ENCODE measurements at regions not wholly inside any gene's neighbourhood (a gene's known extent, or its start where the extent isn't known, plus 50 kb on each side); places are given as distances from the start of the nearest gene placed in this dataset.

GRCh38 chrX:16431266-16431665 lies 218.7 kb upstream of the S100G start:
- Histone ChIP-seq H2AFZ (ENCODE audit: low read depth, low read length) (no peak overlapping the region), H3K9ac (ENCODE audit: insufficient read depth in 1 of 2, low read depth in 2 of 2, low read length in 2 of 2) (no peak overlapping the region), H3K27me3 (ENCODE audit: control insufficient read depth in 2 of 2, insufficient read depth in 2 of 2, low read length in 2 of 2) (no peaks in the 10 kb centered on the region), H3K4me1 (replicated peaks in 1 of 2; ENCODE audit: control insufficient read depth in 2 of 2, insufficient read depth in 2 of 2, low read length in 2 of 2) (no peaks in the 10 kb centered on the region), H3K9me1 (ENCODE audit: control insufficient read depth, insufficient read depth, low read length) (no peaks in the 10 kb centered on the region), H3K4me2 (ENCODE audit: insufficient read depth, low read length) (no peak overlapping the region), H3K36me3 (ENCODE audit: control insufficient read depth, insufficient read depth, low read length) (no peaks in the 10 kb centered on the region), H3K79me2 (ENCODE audit: control insufficient read depth, insufficient read depth, low read length) (no peaks in the 10 kb centered on the region), H3K9me3 (replicated peaks; ENCODE audit: control insufficient read depth, insufficient read depth, low read depth, low read length) (no peaks in the 10 kb centered on the region), H4K20me1 (replicated peaks; ENCODE audit: control insufficient read depth, insufficient read depth, low read length) (no peaks in the 10 kb centered on the region), H3K4me3 (no peak overlapping the region), H3K27ac (ENCODE audit: extremely low read depth, low read depth, low read length) (no peak overlapping the region)
- TF ChIP-seq MYBL2 (IDR thresholded peaks at IDR 0.05; ENCODE audit: low read depth), result no peak
- no peak for TF ChIP-seq MYBL2 (CRISPR knock-in tag; IDR thresholded peaks at IDR 0.05; ENCODE audit: borderline replicate concordance)
- TF ChIP-seq CTBP1 (IDR thresholded peaks at IDR 0.05; ENCODE audit: borderline replicate concordance), result no peak
- TF ChIP-seq ZNF507 (tag; conservative IDR thresholded peaks at IDR 0.05), result no peak
- FAIRE-seq, result no peak
- DNase-seq (ENCODE audit: extremely low read depth in 1 of 4, low spot score in 3 of 4), result no peak
- ChIA-PET CTCF (ENCODE audit: low intra/inter-chr PET ratio) (no interaction called here), POLR2A (interaction anchor here (0.7 kb wide), 1 partner anchor 14 kb away, joined by 3 read pairs; no protein-coding TSS in a partner anchor)
- in situ Hi-C loops (cut with MboI), result loop anchor here (25.0 kb wide), 2 partner anchors 256 to 669 kb away; no protein-coding TSS in a partner anchor
- intact Hi-C loops (cut with micrococcal nuclease), result no loop called here
- ATAC-seq, result no peak
- 43% methylated on average over 1 of the region's 1 CpG for WGBS (ENCODE audit: insufficient coverage, low coverage, missing lambda C conversion rate)
- BruUV-seq (replicated peaks), result no TSS peak

DNA sequence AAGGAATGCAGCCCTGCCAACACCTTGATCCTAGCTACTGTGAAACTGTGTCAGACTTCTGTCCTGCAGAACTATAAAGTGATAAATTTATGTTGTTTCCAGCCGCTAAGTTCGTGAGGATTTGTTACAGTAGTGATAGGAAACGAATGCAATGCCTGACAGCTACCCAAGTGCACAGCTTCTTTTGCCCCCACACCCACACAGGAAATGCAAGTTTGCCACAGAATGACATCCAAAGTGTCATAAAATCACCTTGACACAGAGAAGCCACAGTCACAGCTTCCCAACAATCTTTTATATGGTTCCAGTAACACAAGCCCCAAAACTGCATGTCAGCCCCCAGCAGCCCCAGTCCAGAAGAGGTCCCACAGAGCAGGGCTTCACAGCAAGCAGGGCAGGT lies 216.9 kb upstream of the S100G start:
- ChIA-PET CTCF (ENCODE audit: low intra/inter-chr PET ratio) (interaction anchor here (0.5 kb wide), 1 partner anchor 231 kb away, joined by 3 read pairs; no protein-coding TSS in a partner anchor), POLR2A (no interaction called here)
- DNase-seq (ENCODE audit: extremely low read depth in 1 of 4, low spot score in 3 of 4), result no peak
- H4K20me1 ChIP-seq (replicated peaks; ENCODE audit: control insufficient read depth, insufficient read depth, low read length), result no peaks in the 10 kb centered on the region
- H3K79me2 ChIP-seq (ENCODE audit: control insufficient read depth, insufficient read depth, low read length), result no peaks in the 10 kb centered on the region
- H3K4me2 ChIP-seq (ENCODE audit: insufficient read depth, low read length), result no peak overlapping the region
- ATAC-seq, result no peak
- no TSS peak for BruUV-seq (replicated peaks)
- no peak overlapping the region for H3K4me3 ChIP-seq
- H3K27me3 ChIP-seq (ENCODE audit: control insufficient read depth in 2 of 2, insufficient read depth in 2 of 2, low read length in 2 of 2), result no peaks in the 10 kb centered on the region
- in situ Hi-C loops (cut with MboI) (loop anchor here (25.0 kb wide), 2 partner anchors 254 to 671 kb away; no protein-coding TSS in a partner anchor), intact Hi-C loops (cut with micrococcal nuclease) (no loop called here)
- H3K4me1 ChIP-seq (replicated peaks in 1 of 2; ENCODE audit: control insufficient read depth in 2 of 2, insufficient read depth in 2 of 2, low read length in 2 of 2), result no peaks in the 10 kb centered on the region
- 4% methylated on average over 3 of the region's 3 CpGs for WGBS (ENCODE audit: insufficient coverage, low coverage, missing lambda C conversion rate)
- FAIRE-seq, result no peak
- no peaks in the 10 kb centered on the region for H3K9me3 ChIP-seq (replicated peaks; ENCODE audit: control insufficient read depth, insufficient read depth, low read depth, low read length)
- H2AFZ ChIP-seq (ENCODE audit: low read depth, low read length), result no peak overlapping the region
- H3K9me1 ChIP-seq (ENCODE audit: control insufficient read depth, insufficient read depth, low read length), result no peaks in the 10 kb centered on the region
- no peak overlapping the region for H3K9ac ChIP-seq (ENCODE audit: insufficient read depth in 1 of 2, low read depth in 2 of 2, low read length in 2 of 2)
- H3K36me3 ChIP-seq (ENCODE audit: control insufficient read depth, insufficient read depth, low read length), result no peaks in the 10 kb centered on the region
- H3K27ac ChIP-seq (ENCODE audit: extremely low read depth, low read depth, low read length), result no peak overlapping the region
- no peak for TF ChIP-seq BCOR (IDR thresholded peaks at IDR 0.05)
- no peak for TF ChIP-seq ARHGAP35 (IDR thresholded peaks at IDR 0.05; ENCODE audit: partially characterized antibody)
- TF ChIP-seq HDAC2 (IDR thresholded peaks at IDR 0.05), result no peak
- TF ChIP-seq BHLHE40 (IDR thresholded peaks at IDR 0.05; ENCODE audit: low read length), result no peak
- TF ChIP-seq TEAD2 (tag; IDR thresholded peaks at IDR 0.05), result no peak
- no peak for TF ChIP-seq TFAM (CRISPR knock-in tag; conservative IDR thresholded peaks at IDR 0.05)
- no peak for TF ChIP-seq ZC3H11A (IDR thresholded peaks at IDR 0.05; ENCODE audit: low read depth, low read length)
- TF ChIP-seq ZNF695 (CRISPR knock-in tag; IDR thresholded peaks at IDR 0.05), result no peak
- no peak for TF ChIP-seq NR2F6 (CRISPR knock-in tag; IDR thresholded peaks at IDR 0.05)
- no peak for TF ChIP-seq NELFE (IDR thresholded peaks at IDR 0.05; ENCODE audit: insufficient read depth, insufficient read length)
- TF ChIP-seq JUN (IDR thresholded peaks at IDR 0.05; ENCODE audit: borderline replicate concordance, low read depth, low read length), result no peak
- no peak for TF ChIP-seq JUN (CRISPR knock-in tag; IDR thresholded peaks at IDR 0.05; ENCODE audit: borderline replicate concordance)
- no peak for TF ChIP-seq ELF2 (CRISPR knock-in tag; IDR thresholded peaks at IDR 0.05)
- no peak for TF ChIP-seq HMG20B (CRISPR knock-in tag; IDR thresholded peaks at IDR 0.05)
- TF ChIP-seq, protein P1, sequence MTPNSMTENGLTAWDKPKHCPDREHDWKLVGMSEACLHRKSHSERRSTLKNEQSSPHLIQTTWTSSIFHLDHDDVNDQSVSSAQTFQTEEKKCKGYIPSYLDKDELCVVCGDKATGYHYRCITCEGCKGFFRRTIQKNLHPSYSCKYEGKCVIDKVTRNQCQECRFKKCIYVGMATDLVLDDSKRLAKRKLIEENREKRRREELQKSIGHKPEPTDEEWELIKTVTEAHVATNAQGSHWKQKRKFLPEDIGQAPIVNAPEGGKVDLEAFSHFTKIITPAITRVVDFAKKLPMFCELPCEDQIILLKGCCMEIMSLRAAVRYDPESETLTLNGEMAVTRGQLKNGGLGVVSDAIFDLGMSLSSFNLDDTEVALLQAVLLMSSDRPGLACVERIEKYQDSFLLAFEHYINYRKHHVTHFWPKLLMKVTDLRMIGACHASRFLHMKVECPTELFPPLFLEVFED (CRISPR knock-in tag; conservative IDR thresholded peaks at IDR 0.05), result no peak
- no peak for TF ChIP-seq NCOR1 (IDR thresholded peaks at IDR 0.05)
